Lower lobe of right lung (tissue), 2 donors: ENCODE measurements at regions not wholly inside any gene's neighbourhood (a gene's known extent, or its start where the extent isn't known, plus 50 kb on each side); places are given as distances from the start of the nearest gene placed in this dataset.
A peak's percentile ranks its signal among the peaks of the same experiment; 100 is the strongest.

ENCODE experiments used
- ATAC-seq, 2 donors: fragments of 200-7000 bp; cut with Tn5 transposase; one replicate each; pipeline ENCODE4 v1.9.1; 2020 to 2022; ENCODE audit warnings: mild to moderate bottlenecking in 2 of 2, moderate library complexity in 2 of 2
- DNase-seq: peaks from one replicate; pipeline ENCODE4 v3.0.0-alpha.2; 2020
- H3K27ac ChIP-seq: fragments of 200-600 bp; one replicate; pipeline ENCODE4 v1.8.0; 2022
- H3K27me3 ChIP-seq: fragments of 200-600 bp; one replicate; pipeline ENCODE4 v1.8.0; 2022; ENCODE audit warnings: low read depth
- H3K36me3 ChIP-seq: fragments of 200-600 bp; one replicate; pipeline ENCODE4 v1.8.0; 2022; ENCODE audit warnings: mild to moderate bottlenecking
- H3K4me1 ChIP-seq: fragments of 200-600 bp; one replicate; pipeline ENCODE4 v1.8.0; 2022
- H3K4me3 ChIP-seq: fragments of 200-600 bp; one replicate; pipeline ENCODE4 v1.8.0; 2022; ENCODE audit warnings: mild to moderate bottlenecking
- H3K9me3 ChIP-seq: fragments of 200-600 bp; one replicate; pipeline ENCODE4 v1.8.0; 2022
- CTCF ChIP-seq: fragments of 200-600 bp; IDR thresholded peaks from one replicate; pipeline ENCODE4 v1.8.0; 2022; ENCODE audit warnings: antibody characterized with exemption, mild to moderate bottlenecking
- intact Hi-C: fragments of 100-400 bp; cut with DNase I; formaldehyde crosslinking; loops from one replicate; pipeline ENCODE4 v1.11.0; 2022
- donor health status: DM: no; HTN: yes; CAD: no; lungs with severe emphysema.

- DNase-seq: no peak
- Histone ChIP-seq H3K27me3 (peaks cover 3% of the 10 kb centered on the region), H3K36me3 (no peaks in the 10 kb centered on the region), H3K9me3 (no peaks in the 10 kb centered on the region), H3K4me1 (no peaks in the 10 kb centered on the region), H3K4me3 (no peak overlapping the region), H3K27ac (no peak overlapping the region)
- TF ChIP-seq CTCF: no peak
- intact Hi-C loops: no loop called here
- ATAC-seq: no peak
Measured at GRCh38 chr1:177343445-177343844, 172.7 kb downstream of the BRINP2 start.

- ATAC-seq: no peak
- Histone ChIP-seq H3K36me3 (no peaks in the 10 kb centered on the region), H3K4me1 (no peaks in the 10 kb centered on the region), H3K9me3 (no peaks in the 10 kb centered on the region), H3K27me3 (peaks cover 3% of the 10 kb centered on the region), H3K4me3 (no peak overlapping the region), H3K27ac (no peak overlapping the region)
- no peak for DNase-seq
- TF ChIP-seq CTCF: no peak
- intact Hi-C loops: no loop called here
Measured at GRCh38 chr1:177341773-177342172, 171.0 kb downstream of the BRINP2 start.

DNA sequence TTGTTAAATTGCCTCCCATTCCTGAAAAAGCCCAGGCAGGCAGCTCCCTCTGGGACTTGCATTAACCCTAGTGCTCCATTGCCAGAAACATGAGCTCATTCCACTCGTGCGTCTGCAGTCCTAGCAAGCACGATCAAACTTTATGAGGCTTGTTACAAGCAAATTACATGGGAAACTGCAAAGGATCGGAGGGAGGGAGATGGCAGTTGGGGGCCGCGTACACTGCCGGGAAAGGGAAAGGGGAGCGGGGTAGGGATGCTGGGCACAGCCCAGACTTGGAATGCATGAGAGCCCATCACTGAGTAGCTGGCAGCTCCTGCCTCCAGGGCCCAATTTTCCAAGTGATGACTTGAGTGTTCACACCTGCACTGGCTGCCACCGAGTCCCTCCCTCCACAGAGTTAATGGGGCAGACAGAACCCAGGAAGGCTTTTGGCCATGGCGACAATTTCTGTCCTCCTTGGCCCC lies 169.9 kb downstream of the BRINP2 start:
- no peak for DNase-seq
- H3K36me3 ChIP-seq: no peaks in the 10 kb centered on the region
- H3K4me3 ChIP-seq: no peak overlapping the region
- TF ChIP-seq CTCF: no peak
- intact Hi-C loops: no loop called here
- no peaks in the 10 kb centered on the region for H3K9me3 ChIP-seq
- no peaks in the 10 kb centered on the region for H3K4me1 ChIP-seq
- peaks cover 3% of the 10 kb centered on the region for H3K27me3 ChIP-seq
- peak in 1 of 2 donors; percentile 23 for ATAC-seq
- H3K27ac ChIP-seq: no peak overlapping the region

- intact Hi-C loops: no loop called here
- ATAC-seq (no peak), DNase-seq (no peak)
- H3K4me1 ChIP-seq: no peaks in the 10 kb centered on the region
- no peak overlapping the region for H3K4me3 ChIP-seq
- no peak for TF ChIP-seq CTCF
- no peaks in the 10 kb centered on the region for H3K9me3 ChIP-seq
- H3K27me3 ChIP-seq: peaks cover 3% of the 10 kb centered on the region
- H3K27ac ChIP-seq: no peak overlapping the region
- H3K36me3 ChIP-seq: no peaks in the 10 kb centered on the region
Measured at GRCh38 chr1:177338376-177338775, 167.6 kb downstream of the BRINP2 start.

DNA sequence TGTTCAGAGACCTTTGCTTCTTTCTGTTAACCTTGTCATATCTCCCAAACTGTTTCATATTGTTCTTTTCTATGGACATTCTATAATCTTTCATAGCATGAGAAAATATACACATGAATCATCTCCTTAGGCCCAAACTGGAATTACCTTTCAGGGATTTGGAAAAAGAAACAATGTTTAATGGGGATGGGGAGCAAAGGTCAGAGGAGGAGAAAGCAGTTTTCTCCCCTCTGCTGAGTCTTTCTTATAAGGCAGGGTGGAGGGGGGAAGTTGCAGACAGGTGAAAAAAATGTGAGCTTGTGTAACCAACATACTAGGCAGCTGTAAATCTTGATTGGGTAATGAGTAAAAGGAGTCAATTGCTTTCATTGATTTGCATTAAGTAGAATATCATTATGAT lies 164.1 kb downstream of the BRINP2 start:
- Histone ChIP-seq H3K4me1 (no peaks in the 10 kb centered on the region), H3K9me3 (no peaks in the 10 kb centered on the region), H3K27me3 (no peaks in the 10 kb centered on the region), H3K36me3 (no peaks in the 10 kb centered on the region), H3K4me3 (no peak overlapping the region), H3K27ac (no peak overlapping the region)
- ATAC-seq (no peak), DNase-seq (no peak)
- no peak for TF ChIP-seq CTCF
- intact Hi-C loops: no loop called here
